Keratinocyte (primary cell): ENCODE measurements at regions not wholly inside any gene's neighbourhood (a gene's known extent, or its start where the extent isn't known, plus 50 kb on each side); places are given as distances from the start of the nearest gene placed in this dataset.

ENCODE experiments used
- DNase-seq: peaks from one replicate; pipeline ENCODE4 v3.0.0-alpha.2; 2011; ENCODE audit warnings: low read depth, missing footprints, low spot score
- FAIRE-seq: peaks from 2 replicates; lab custom pipeline; 2011; peaks lifted over from hg19 to GRCh38; lab: Jason Lieb, UNC
- H2AFZ ChIP-seq: 2 replicates; pipeline ENCODE4 v1.6.0; 2012; ENCODE audit warnings: low read length, control low read depth, inconsistent platforms; ENCODE audit not compliant: control insufficient read depth
- H3K27ac ChIP-seq: 2 replicates; pipeline ENCODE4 v1.5.1; 2011; ENCODE audit warnings: low read length; ENCODE audit not compliant: control insufficient read depth, insufficient read depth
- H3K27me3 ChIP-seq: 3 replicates; pipeline ENCODE4 v1.6.0; 2011; ENCODE audit warnings: low read length; ENCODE audit not compliant: control insufficient read depth, insufficient read depth; ENCODE audit errors: extremely low read depth
- H3K36me3 ChIP-seq, 2 experiments: 2 replicates in 1 of 2; 3 replicates in 1 of 2; pipeline ENCODE4 v1.5.1; 2011; ENCODE audit warnings: low read length in 2 of 2, mild to moderate bottlenecking in 1 of 2; ENCODE audit not compliant: control insufficient read depth in 2 of 2, insufficient read depth in 2 of 2; ENCODE audit errors: extremely low read depth in 1 of 2
- H3K4me1 ChIP-seq: 3 replicates; pipeline ENCODE4 v1.5.1; 2011; ENCODE audit warnings: low read length; ENCODE audit not compliant: control insufficient read depth, insufficient read depth; ENCODE audit errors: extremely low read depth
- H3K4me2 ChIP-seq: 3 replicates; pipeline ENCODE4 v1.6.0; 2011; ENCODE audit warnings: low read depth, low read length; ENCODE audit not compliant: control insufficient read depth, insufficient read depth; ENCODE audit errors: extremely low read depth
- H3K4me3 ChIP-seq, 3 experiments: fragments of 200-600 bp in 1 of 3; sonication (generic) in 1 of 3; 2 replicates in 2 of 3; 3 replicates in 1 of 3; pipeline ENCODE4 v1.5.1; 2011 to 2016; ENCODE audit warnings: low read length in 3 of 3, mild to moderate bottlenecking in 3 of 3, control low read depth in 2 of 3, inconsistent platforms in 1 of 3, low read depth in 1 of 3, mixed read lengths in 1 of 3, mixed run types in 1 of 3, moderate library complexity in 1 of 3; ENCODE audit not compliant: control insufficient read depth in 2 of 3, insufficient read depth in 2 of 3; ENCODE audit errors: extremely low read depth in 1 of 3
- H3K79me2 ChIP-seq: 2 replicates; pipeline ENCODE4 v1.6.0; 2012; ENCODE audit warnings: low read length; ENCODE audit not compliant: control insufficient read depth, insufficient read depth
- H3K9ac ChIP-seq: 3 replicates; pipeline ENCODE4 v1.6.0; 2011; ENCODE audit warnings: low read length; ENCODE audit not compliant: control insufficient read depth, insufficient read depth; ENCODE audit errors: extremely low read depth
- H3K9me1 ChIP-seq: 3 replicates; pipeline ENCODE4 v1.6.0; 2011; ENCODE audit warnings: low read length; ENCODE audit not compliant: control insufficient read depth, insufficient read depth; ENCODE audit errors: extremely low read depth
- H3K9me3 ChIP-seq: 2 replicates; pipeline ENCODE4 v1.5.1; 2012; ENCODE audit warnings: low read depth, low read length; ENCODE audit not compliant: control insufficient read depth
- H4K20me1 ChIP-seq: 3 replicates; pipeline ENCODE4 v1.6.0; 2011; ENCODE audit warnings: low read length; ENCODE audit not compliant: control insufficient read depth, insufficient read depth; ENCODE audit errors: extremely low read depth
- EZH2 ChIP-seq: IDR thresholded peaks from one replicate; pipeline ENCODE4 v1.6.1; 2012; ENCODE audit warnings: inconsistent platforms, mild to moderate bottlenecking, low read length, moderate library complexity
- dilution Hi-C: fragments of 300-500 bp; cut with MboI; formaldehyde crosslinking; loops from one replicate; pipeline ENCODE4 v1.7.0; 2020; ENCODE audit warnings: low sequenced_read_pairs; ENCODE audit not compliant: extremely low pct_ligation_motif_present
- TF ChIP-seq, protein P1 (sequence below), 3 experiments: IDR thresholded peaks in 1 of 3; conservative IDR thresholded peaks in 1 of 3; optimal IDR thresholded peaks in 1 of 3; 2 replicates in 2 of 3; 3 replicates in 1 of 3; pipeline versions ENCODE3 to v1.5.1; 2011; ENCODE audit warnings: low read length in 3 of 3, mild to moderate bottlenecking in 3 of 3, moderate library complexity in 2 of 3, control low read depth in 1 of 3, inconsistent platforms in 1 of 3; ENCODE audit not compliant: insufficient read depth in 2 of 3; ENCODE audit errors: extremely low read depth in 1 of 3

GRCh38 chr3:96700322-96701315, 113.8 kb upstream of the EPHA6 start:
- Histone ChIP-seq H3K9ac (no peak overlapping the region), H2AFZ (no peak overlapping the region), H3K4me3 (no peak overlapping the region), H3K79me2 (no peaks in the 10 kb centered on the region), H3K4me1 (no peaks in the 10 kb centered on the region), H3K36me3 (no peaks in the 10 kb centered on the region), H3K4me2 (no peak overlapping the region), H3K9me3 (no peaks in the 10 kb centered on the region), H3K27ac (no peak overlapping the region), H4K20me1 (no peaks in the 10 kb centered on the region), H3K9me1 (no peaks in the 10 kb centered on the region), H3K27me3 (no peaks in the 10 kb centered on the region)
- DNase-seq (no peak), FAIRE-seq (no peak)
- dilution Hi-C loops, result no loop called here
- TF ChIP-seq, protein P1, sequence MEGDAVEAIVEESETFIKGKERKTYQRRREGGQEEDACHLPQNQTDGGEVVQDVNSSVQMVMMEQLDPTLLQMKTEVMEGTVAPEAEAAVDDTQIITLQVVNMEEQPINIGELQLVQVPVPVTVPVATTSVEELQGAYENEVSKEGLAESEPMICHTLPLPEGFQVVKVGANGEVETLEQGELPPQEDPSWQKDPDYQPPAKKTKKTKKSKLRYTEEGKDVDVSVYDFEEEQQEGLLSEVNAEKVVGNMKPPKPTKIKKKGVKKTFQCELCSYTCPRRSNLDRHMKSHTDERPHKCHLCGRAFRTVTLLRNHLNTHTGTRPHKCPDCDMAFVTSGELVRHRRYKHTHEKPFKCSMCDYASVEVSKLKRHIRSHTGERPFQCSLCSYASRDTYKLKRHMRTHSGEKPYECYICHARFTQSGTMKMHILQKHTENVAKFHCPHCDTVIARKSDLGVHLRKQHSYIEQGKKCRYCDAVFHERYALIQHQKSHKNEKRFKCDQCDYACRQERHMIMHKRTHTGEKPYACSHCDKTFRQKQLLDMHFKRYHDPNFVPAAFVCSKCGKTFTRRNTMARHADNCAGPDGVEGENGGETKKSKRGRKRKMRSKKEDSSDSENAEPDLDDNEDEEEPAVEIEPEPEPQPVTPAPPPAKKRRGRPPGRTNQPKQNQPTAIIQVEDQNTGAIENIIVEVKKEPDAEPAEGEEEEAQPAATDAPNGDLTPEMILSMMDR (optimal IDR thresholded peaks at IDR 0.05 in 1 of 3, IDR thresholded peaks at IDR 0.05 in 1 of 3, conservative IDR thresholded peaks at IDR 0.05 in 1 of 3; ENCODE audit: extremely low read depth in 1 of 3, insufficient read depth in 2 of 3, low read length in 3 of 3), result peak in 1 of 3 experiments; percentile 38
- TF ChIP-seq EZH2, result no peak

- Histone ChIP-seq H3K27ac (no peak overlapping the region), H3K4me3 (no peak overlapping the region), H3K79me2 (no peaks in the 10 kb centered on the region), H4K20me1 (no peaks in the 10 kb centered on the region), H3K9me3 (no peaks in the 10 kb centered on the region), H3K9ac (no peak overlapping the region), H3K4me1 (no peaks in the 10 kb centered on the region), H3K4me2 (no peak overlapping the region), H3K27me3 (no peaks in the 10 kb centered on the region), H2AFZ (no peak overlapping the region), H3K36me3 (no peaks in the 10 kb centered on the region), H3K9me1 (no peaks in the 10 kb centered on the region)
- no peak for TF ChIP-seq EZH2
- TF ChIP-seq, protein P1 (optimal IDR thresholded peaks at IDR 0.05 in 1 of 3, IDR thresholded peaks at IDR 0.05 in 1 of 3, conservative IDR thresholded peaks at IDR 0.05 in 1 of 3; ENCODE audit: extremely low read depth in 1 of 3, insufficient read depth in 2 of 3, low read length in 3 of 3), result no peak
- FAIRE-seq (no peak), DNase-seq (no peak)
- dilution Hi-C loops, result no loop called here
Measured at GRCh38 chr3:96705895-96706294, 108.5 kb upstream of the EPHA6 start.
